ENCODE measurements at regions not wholly inside any gene's neighbourhood (a gene's known extent, or its start where the extent isn't known, plus 50 kb on each side); places are given as distances from the start of the nearest gene placed in this dataset.

- POLR2A ChIA-PET (ENCODE audit: partially characterized antibody), result no interaction called here
- Histone ChIP-seq H3K27me3 (ENCODE audit: insufficient read depth, low read length) (no peaks in the 10 kb centered on the region), H3K4me1 (ENCODE audit: insufficient read depth, low read length) (no peaks in the 10 kb centered on the region), H3K9me3 (ENCODE audit: control insufficient read depth in 1 of 2, low read length in 2 of 2) (no peaks in the 10 kb centered on the region), H3K4me3 (ENCODE audit: low read length in 2 of 2) (no peak overlapping the region), H3K27ac (ENCODE audit: low read depth, low read length) (no peak overlapping the region), H3K36me3 (ENCODE audit: insufficient read depth, low read length) (no peaks in the 10 kb centered on the region)
- Mint-ChIP-seq H3K4me3 (no peak overlapping the region), H3K27ac (no peak overlapping the region), H3K27me3 (no peaks in the 10 kb centered on the region), H3K4me1 (peaks cover 0 to 8% (median 3%) of the 10 kb centered on the region in 4 donors), H3K36me3 (no peaks in the 10 kb centered on the region), H3K9me3 (peaks cover 0 to 1% (median 0%) of the 10 kb centered on the region in 8 donors)
- CTCF ChIA-PET (ENCODE audit: partially characterized antibody), result no interaction called here
- DNase-seq, result no peak
- intact Hi-C loops (cut with micrococcal nuclease), result no loop called here
These were observed 184.7 kb upstream of the GDF10 start for GRCh38 chr10:47115322-47115721.

DNA sequence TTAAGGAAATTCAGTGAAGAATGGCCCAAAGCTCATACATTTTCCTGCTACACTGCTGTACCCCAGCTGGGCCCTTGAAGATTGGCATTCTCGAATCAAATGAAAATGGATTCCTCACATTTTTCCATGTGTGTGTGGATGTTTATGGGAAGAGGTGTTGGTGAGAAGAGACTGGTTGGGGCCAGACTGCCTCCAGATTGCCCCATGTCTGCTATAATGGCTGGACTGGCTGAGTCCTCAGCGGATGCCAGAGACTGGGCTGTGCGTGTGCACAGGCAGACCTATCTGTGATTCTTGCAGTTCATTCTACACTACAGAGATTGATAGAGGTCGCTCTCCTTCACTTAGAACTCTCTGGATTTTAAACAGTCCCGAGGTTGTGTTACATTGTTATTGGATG, 183.6 kb upstream of the GDF10 start:
- intact Hi-C loops (cut with micrococcal nuclease), result no loop called here

GRCh38 chr10:47118326-47118725, 181.7 kb upstream of the GDF10 start:
- H3K9me3 ChIP-seq (ENCODE audit: control insufficient read depth in 1 of 2, low read length in 2 of 2), result no peaks in the 10 kb centered on the region
- peaks cover 0 to 2% (median 0%) of the 10 kb centered on the region in 8 donors for H3K9me3 Mint-ChIP-seq

More for the DNA sequence above, 183.6 kb upstream of the GDF10 start:
- POLR2A ChIA-PET (ENCODE audit: partially characterized antibody), result no interaction called here
- CTCF ChIA-PET (ENCODE audit: partially characterized antibody), result no interaction called here
- no peaks in the 10 kb centered on the region for H3K4me1 ChIP-seq (ENCODE audit: insufficient read depth, low read length)
- Mint-ChIP-seq H3K27me3 (peaks cover 0 to 2% of the 10 kb centered on the region in 2 donors), H3K4me3 (no peak overlapping the region), H3K4me1 (peaks cover 0 to under 1% (median under 1%) of the 10 kb centered on the region in 4 donors), H3K9me3 (no peaks in the 10 kb centered on the region), H3K27ac (no peak overlapping the region), H3K36me3 (no peaks in the 10 kb centered on the region)
- no peaks in the 10 kb centered on the region for H3K9me3 ChIP-seq (ENCODE audit: control insufficient read depth in 1 of 2, low read length in 2 of 2)
- no peaks in the 10 kb centered on the region for H3K27me3 ChIP-seq (ENCODE audit: insufficient read depth, low read length)
- no peak for DNase-seq
- H3K27ac ChIP-seq (ENCODE audit: low read depth, low read length), result no peak overlapping the region
- H3K4me3 ChIP-seq (ENCODE audit: low read length in 2 of 2), result no peak overlapping the region
- no peaks in the 10 kb centered on the region for H3K36me3 ChIP-seq (ENCODE audit: insufficient read depth, low read length)

GRCh38 chr10:47121336-47121735, 178.7 kb upstream of the GDF10 start:
- H3K4me3 ChIP-seq (ENCODE audit: low read length in 2 of 2), result no peak overlapping the region
- no peaks in the 10 kb centered on the region for H3K27me3 ChIP-seq (ENCODE audit: insufficient read depth, low read length)
- Mint-ChIP-seq H3K4me1 (no peaks in the 10 kb centered on the region), H3K27ac (no peak overlapping the region), H3K4me3 (no peak overlapping the region), H3K9me3 (peaks cover 0 to 2% (median 0%) of the 10 kb centered on the region in 8 donors), H3K36me3 (no peaks in the 10 kb centered on the region), H3K27me3 (peaks cover 2 to 3% of the 10 kb centered on the region in 2 donors)
- intact Hi-C loops (cut with micrococcal nuclease), result no loop called here
- no peaks in the 10 kb centered on the region for H3K4me1 ChIP-seq (ENCODE audit: insufficient read depth, low read length)
- no peaks in the 10 kb centered on the region for H3K9me3 ChIP-seq (ENCODE audit: control insufficient read depth in 1 of 2, low read length in 2 of 2)
- CTCF ChIA-PET (ENCODE audit: partially characterized antibody), result no interaction called here
- no peak for DNase-seq
- H3K27ac ChIP-seq (ENCODE audit: low read depth, low read length), result no peak overlapping the region
- POLR2A ChIA-PET (ENCODE audit: partially characterized antibody), result no interaction called here
- no peaks in the 10 kb centered on the region for H3K36me3 ChIP-seq (ENCODE audit: insufficient read depth, low read length)

More at GRCh38 chr10:47118326-47118725, 181.7 kb upstream of the GDF10 start:
- intact Hi-C loops (cut with micrococcal nuclease), result no loop called here
- Histone ChIP-seq H3K27me3 (ENCODE audit: insufficient read depth, low read length) (no peaks in the 10 kb centered on the region), H3K4me1 (ENCODE audit: insufficient read depth, low read length) (no peaks in the 10 kb centered on the region), H3K4me3 (ENCODE audit: low read length in 2 of 2) (no peak overlapping the region), H3K36me3 (ENCODE audit: insufficient read depth, low read length) (no peaks in the 10 kb centered on the region), H3K27ac (ENCODE audit: low read depth, low read length) (no peak overlapping the region)
- no peak overlapping the region for H3K27ac Mint-ChIP-seq
- H3K36me3 Mint-ChIP-seq, result no peaks in the 10 kb centered on the region
- CTCF ChIA-PET (ENCODE audit: partially characterized antibody), result no interaction called here
- no peak for DNase-seq
- H3K4me3 Mint-ChIP-seq, result no peak overlapping the region
- peaks cover 0 to 2% of the 10 kb centered on the region in 2 donors for H3K27me3 Mint-ChIP-seq
- POLR2A ChIA-PET (ENCODE audit: partially characterized antibody), result no interaction called here
- no peaks in the 10 kb centered on the region for H3K4me1 Mint-ChIP-seq

GRCh38 chr10:47123716-47124288, 176.2 kb upstream of the GDF10 start:
- Mint-ChIP-seq H3K4me1 (no peaks in the 10 kb centered on the region), H3K4me3 (no peak overlapping the region), H3K36me3 (no peaks in the 10 kb centered on the region), H3K27ac (no peak overlapping the region), H3K27me3 (peaks cover 2 to 3% of the 10 kb centered on the region in 2 donors), H3K9me3 (peaks cover 0 to 2% (median 0%) of the 10 kb centered on the region in 8 donors)
- Histone ChIP-seq H3K4me1 (ENCODE audit: insufficient read depth, low read length) (no peaks in the 10 kb centered on the region), H3K27ac (ENCODE audit: low read depth, low read length) (no peak overlapping the region), H3K9me3 (ENCODE audit: control insufficient read depth in 1 of 2, low read length in 2 of 2) (no peaks in the 10 kb centered on the region), H3K27me3 (ENCODE audit: insufficient read depth, low read length) (no peaks in the 10 kb centered on the region), H3K36me3 (ENCODE audit: insufficient read depth, low read length) (no peaks in the 10 kb centered on the region), H3K4me3 (ENCODE audit: low read length in 2 of 2) (no peak overlapping the region)
- CTCF ChIA-PET (ENCODE audit: partially characterized antibody), result no interaction called here
- intact Hi-C loops (cut with micrococcal nuclease), result no loop called here
- POLR2A ChIA-PET (ENCODE audit: partially characterized antibody), result no interaction called here
- no peak for DNase-seq

- H3K4me1 ChIP-seq (ENCODE audit: insufficient read depth, low read length), result no peaks in the 10 kb centered on the region
- ChIA-PET CTCF (ENCODE audit: partially characterized antibody) (interaction anchor here (1.3 kb wide), 1 partner anchor 44 kb away, joined by 3 read pairs; no protein-coding TSS in a partner anchor), POLR2A (ENCODE audit: partially characterized antibody) (interaction anchor here (0.6 kb wide), 1 partner anchor 25 kb away, joined by 3 read pairs; no protein-coding TSS in a partner anchor)
- Mint-ChIP-seq H3K4me1 (no peaks in the 10 kb centered on the region), H3K4me3 (no peak overlapping the region), H3K27me3 (peaks cover 0 to 3% of the 10 kb centered on the region in 2 donors), H3K9me3 (peaks cover 0 to 2% (median 0%) of the 10 kb centered on the region in 8 donors), H3K36me3 (no peaks in the 10 kb centered on the region), H3K27ac (no peak overlapping the region)
- H3K27ac ChIP-seq (ENCODE audit: low read depth, low read length), result no peak overlapping the region
- H3K27me3 ChIP-seq (ENCODE audit: insufficient read depth, low read length), result no peaks in the 10 kb centered on the region
- no peak overlapping the region for H3K4me3 ChIP-seq (ENCODE audit: low read length in 2 of 2)
- H3K36me3 ChIP-seq (ENCODE audit: insufficient read depth, low read length), result no peaks in the 10 kb centered on the region
- no peak for DNase-seq
- no peaks in the 10 kb centered on the region for H3K9me3 ChIP-seq (ENCODE audit: control insufficient read depth in 1 of 2, low read length in 2 of 2)
- intact Hi-C loops (cut with micrococcal nuclease), result no loop called here
These were observed 172.7 kb upstream of the GDF10 start for GRCh38 chr10:47127188-47127785.

DNA sequence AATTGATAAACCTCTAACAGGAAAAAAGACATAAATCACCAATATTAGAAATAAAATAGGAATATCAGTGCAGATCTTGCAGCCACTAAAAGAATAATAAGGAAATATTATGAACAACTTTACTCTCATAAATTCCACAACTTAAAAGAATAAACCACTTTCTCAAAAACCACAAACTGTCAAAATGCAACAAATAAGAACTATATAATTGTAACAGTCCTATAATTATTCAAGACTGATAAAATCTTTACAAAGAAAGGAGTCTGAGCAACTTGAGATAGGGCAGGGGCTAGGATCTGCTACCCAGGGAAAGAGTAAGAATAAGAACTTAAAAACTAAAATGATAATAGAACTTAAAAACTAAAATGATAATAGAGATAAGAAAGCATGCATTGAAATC, 169.5 kb upstream of the GDF10 start:
- peaks cover 0 to 4% (median 3%) of the 10 kb centered on the region in 4 donors for H3K4me1 Mint-ChIP-seq
- no peaks in the 10 kb centered on the region for H3K4me1 ChIP-seq (ENCODE audit: insufficient read depth, low read length)
- no peaks in the 10 kb centered on the region for H3K9me3 Mint-ChIP-seq
- no peak overlapping the region for H3K4me3 Mint-ChIP-seq
- H3K27ac ChIP-seq (ENCODE audit: low read depth, low read length), result no peak overlapping the region
- H3K36me3 Mint-ChIP-seq, result no peaks in the 10 kb centered on the region
- H3K36me3 ChIP-seq (ENCODE audit: insufficient read depth, low read length), result no peaks in the 10 kb centered on the region
- no peaks in the 10 kb centered on the region for H3K27me3 ChIP-seq (ENCODE audit: insufficient read depth, low read length)
- intact Hi-C loops (cut with micrococcal nuclease), result no loop called here
- DNase-seq, result no peak
- no peak overlapping the region for H3K4me3 ChIP-seq (ENCODE audit: low read length in 2 of 2)
- no peak overlapping the region for H3K27ac Mint-ChIP-seq
- CTCF ChIA-PET (ENCODE audit: partially characterized antibody), result no interaction called here
- POLR2A ChIA-PET (ENCODE audit: partially characterized antibody), result no interaction called here
- H3K27me3 Mint-ChIP-seq, result no peaks in the 10 kb centered on the region
- no peaks in the 10 kb centered on the region for H3K9me3 ChIP-seq (ENCODE audit: control insufficient read depth in 1 of 2, low read length in 2 of 2)

Measured in CD4-positive, alpha-beta memory T cell (primary cell).